Activated T-cell treated with anti-CD3 and anti-CD28 coated beads, Interleukin-2, amount 50 U/mL, for 24 hours (primary cell): ENCODE measurements at regions not wholly inside any gene's neighbourhood (a gene's known extent, or its start where the extent isn't known, plus 50 kb on each side); places are given as distances from the start of the nearest gene placed in this dataset.
"Not testable (repeated sequence)": the region's sequence is repeated elsewhere in the genome, so short reads cannot be mapped to it uniquely, and the experiment has no call there.

Experiments used
- DNase-seq: peaks from one replicate; pipeline ENCODE4 v3.0.0-alpha.2; 2020
- H3K27ac Mint-ChIP-seq: 2 replicates; pipeline ENCODE4 v1.8.0; 2020; ENCODE audit warnings: mild to moderate bottlenecking, mixed read lengths
- H3K27me3 Mint-ChIP-seq: 2 replicates; pipeline ENCODE4 v1.8.0; 2020; ENCODE audit warnings: mixed read lengths
- H3K36me3 Mint-ChIP-seq: 2 replicates; pipeline ENCODE4 v1.8.0; 2020; ENCODE audit warnings: low read depth, mixed read lengths
- H3K4me1 Mint-ChIP-seq: 2 replicates; pipeline ENCODE4 v1.8.0; 2020; ENCODE audit warnings: low read depth, mixed read lengths
- H3K4me3 Mint-ChIP-seq: 2 replicates; pipeline ENCODE4 v1.8.0; 2020; ENCODE audit warnings: mild to moderate bottlenecking, moderate library complexity, mixed read lengths
- H3K9me3 Mint-ChIP-seq: 2 replicates; pipeline ENCODE4 v1.8.0; 2020; ENCODE audit warnings: mixed read lengths

DNA sequence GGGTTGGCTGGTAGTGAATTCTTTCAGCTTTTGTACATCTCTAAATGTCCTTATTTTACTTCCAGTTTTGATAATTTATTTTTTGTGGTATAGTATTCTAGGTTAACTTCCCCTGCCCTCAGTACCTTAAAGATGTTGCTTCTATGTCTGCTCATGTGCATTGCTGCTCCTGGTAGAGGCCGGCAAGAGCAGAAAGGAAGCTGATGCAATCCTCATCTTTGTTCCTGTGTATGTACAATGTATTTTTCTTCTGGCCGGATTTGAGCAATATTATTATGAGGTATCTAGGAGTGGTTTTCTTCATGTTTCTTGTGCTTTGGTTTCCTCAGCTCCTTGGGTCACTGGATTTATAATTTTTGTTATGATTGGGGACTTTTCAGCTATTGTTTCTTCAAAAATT, 308.7 kb downstream of the FAM72C start:
- H3K9me3 Mint-ChIP-seq, H3K27ac Mint-ChIP-seq, H3K36me3 Mint-ChIP-seq, DNase-seq, H3K4me3 Mint-ChIP-seq: not testable (repeated sequence)
- H3K27me3 Mint-ChIP-seq, result peaks cover 91% of the 10 kb centered on the region
- peaks cover 11% of the 10 kb centered on the region for H3K4me1 Mint-ChIP-seq

- Mint-ChIP-seq H3K4me1 (peaks cover 11% of the 10 kb centered on the region), H3K27me3 (peaks cover 91% of the 10 kb centered on the region), H3K4me3 (peak overlapping the region; percentile 33), H3K36me3 (no peaks in the 10 kb centered on the region), H3K9me3 (peaks cover under 1% of the 10 kb centered on the region), H3K27ac (no peak overlapping the region)
- DNase-seq, result no peak
Observed at GRCh38 chr1:143661418-143662101, 310.2 kb downstream of the FAM72C start.

GRCh38 chr1:143660354-143660941, 311.3 kb downstream of the FAM72C start:
- no peaks in the 10 kb centered on the region for H3K36me3 Mint-ChIP-seq
- H3K27ac Mint-ChIP-seq, result no peak overlapping the region
- peaks cover 6% of the 10 kb centered on the region for H3K9me3 Mint-ChIP-seq
- peaks cover 90% of the 10 kb centered on the region for H3K27me3 Mint-ChIP-seq
- H3K4me1 Mint-ChIP-seq, result peaks cover 11% of the 10 kb centered on the region
- DNase-seq, result no peak
- no peak overlapping the region for H3K4me3 Mint-ChIP-seq

GRCh38 chr1:143653429-143653802, 318.4 kb downstream of the FAM72C start:
- H3K36me3 Mint-ChIP-seq, result no peaks in the 10 kb centered on the region
- no peak for DNase-seq
- H3K27ac Mint-ChIP-seq, result no peak overlapping the region
- H3K4me3 Mint-ChIP-seq, result no peak overlapping the region
- peaks cover 7% of the 10 kb centered on the region for H3K9me3 Mint-ChIP-seq
- peaks cover 93% of the 10 kb centered on the region for H3K27me3 Mint-ChIP-seq
- no peaks in the 10 kb centered on the region for H3K4me1 Mint-ChIP-seq

GRCh38 chr1:143652744-143653428, 318.9 kb downstream of the FAM72C start:
- H3K36me3 Mint-ChIP-seq, result no peaks in the 10 kb centered on the region
- no peak overlapping the region for H3K27ac Mint-ChIP-seq
- peaks cover 93% of the 10 kb centered on the region for H3K27me3 Mint-ChIP-seq
- H3K4me1 Mint-ChIP-seq, result no peaks in the 10 kb centered on the region
- H3K4me3 Mint-ChIP-seq, result no peak overlapping the region
- DNase-seq, result no peak
- peaks cover 10% of the 10 kb centered on the region for H3K9me3 Mint-ChIP-seq

GRCh38 chr1:143652187-143652586, 319.6 kb downstream of the FAM72C start:
- Mint-ChIP-seq H3K4me1 (no peaks in the 10 kb centered on the region), H3K27ac (no peak overlapping the region), H3K27me3 (peaks cover 93% of the 10 kb centered on the region), H3K36me3 (no peaks in the 10 kb centered on the region), H3K4me3 (no peak overlapping the region), H3K9me3 (peaks cover 10% of the 10 kb centered on the region)
- DNase-seq, result no peak

- H3K4me3 Mint-ChIP-seq, result no peak overlapping the region
- DNase-seq, result no peak
- no peaks in the 10 kb centered on the region for H3K36me3 Mint-ChIP-seq
- peaks cover 93% of the 10 kb centered on the region for H3K27me3 Mint-ChIP-seq
- H3K9me3 Mint-ChIP-seq, result peaks cover 8% of the 10 kb centered on the region
- no peak overlapping the region for H3K27ac Mint-ChIP-seq
- no peaks in the 10 kb centered on the region for H3K4me1 Mint-ChIP-seq
Observed at GRCh38 chr1:143651350-143651992, 320.3 kb downstream of the FAM72C start.

DNA sequence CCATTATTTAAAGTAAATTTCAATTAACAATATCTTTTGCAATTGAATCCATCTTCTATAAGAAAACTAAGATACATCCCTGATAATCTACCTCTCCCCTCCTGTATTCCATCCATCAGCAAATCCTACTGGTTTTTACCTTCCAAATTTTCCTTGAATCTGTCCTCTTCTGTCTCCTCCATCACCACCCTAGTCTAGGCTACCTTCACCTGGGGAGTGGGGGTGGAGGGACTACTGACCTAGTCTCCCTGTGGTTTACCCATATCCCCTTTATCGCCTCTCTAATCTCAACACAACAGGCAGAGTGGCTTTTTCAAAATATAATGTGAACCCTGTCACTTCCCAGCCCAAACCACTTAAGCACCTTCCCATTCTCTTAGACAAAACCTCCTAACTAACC, 327.8 kb downstream of the FAM72C start:
- H3K4me1 Mint-ChIP-seq, DNase-seq, H3K36me3 Mint-ChIP-seq, H3K4me3 Mint-ChIP-seq, H3K9me3 Mint-ChIP-seq, H3K27ac Mint-ChIP-seq: not testable (repeated sequence)
- H3K27me3 Mint-ChIP-seq, result peaks cover 74% of the 10 kb centered on the region

- peaks cover 69% of the 10 kb centered on the region for H3K27me3 Mint-ChIP-seq
- no peaks in the 10 kb centered on the region for H3K4me1 Mint-ChIP-seq
- H3K27ac Mint-ChIP-seq, result no peak overlapping the region
- no peak overlapping the region for H3K4me3 Mint-ChIP-seq
- H3K9me3 Mint-ChIP-seq, result peaks cover 2% of the 10 kb centered on the region
- DNase-seq, result no peak
- H3K36me3 Mint-ChIP-seq, result no peaks in the 10 kb centered on the region
Observed at GRCh38 chr1:143643148-143643885, 328.5 kb downstream of the FAM72C start.

DNA sequence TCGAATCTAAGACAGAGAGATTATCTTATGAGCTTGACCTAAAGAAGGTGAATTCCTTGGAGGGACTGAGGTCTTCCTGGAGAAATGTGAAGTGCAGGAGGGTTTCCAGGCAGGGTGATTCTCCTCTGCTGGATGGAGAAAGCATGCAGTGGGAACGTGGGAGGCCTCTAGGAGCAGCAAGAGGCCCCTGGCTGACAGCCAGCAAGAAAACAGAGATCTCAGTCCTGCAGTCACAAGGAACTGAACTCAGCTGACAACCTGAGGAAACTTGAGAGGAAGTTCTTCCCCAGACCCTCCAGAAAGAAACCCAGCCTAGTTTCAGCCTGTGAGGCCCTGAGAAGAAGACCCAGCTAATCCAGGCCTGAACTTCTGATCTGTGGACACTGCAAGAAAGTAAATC, 345.9 kb downstream of the FAM72C start:
- H3K27me3 Mint-ChIP-seq, result peaks cover 31% of the 10 kb centered on the region
- H3K9me3 Mint-ChIP-seq, result no peaks in the 10 kb centered on the region
- H3K27ac Mint-ChIP-seq, result no peak overlapping the region
- no peak for DNase-seq
- no peaks in the 10 kb centered on the region for H3K4me1 Mint-ChIP-seq
- H3K36me3 Mint-ChIP-seq, result no peaks in the 10 kb centered on the region
- H3K4me3 Mint-ChIP-seq, result no peak overlapping the region

DNA sequence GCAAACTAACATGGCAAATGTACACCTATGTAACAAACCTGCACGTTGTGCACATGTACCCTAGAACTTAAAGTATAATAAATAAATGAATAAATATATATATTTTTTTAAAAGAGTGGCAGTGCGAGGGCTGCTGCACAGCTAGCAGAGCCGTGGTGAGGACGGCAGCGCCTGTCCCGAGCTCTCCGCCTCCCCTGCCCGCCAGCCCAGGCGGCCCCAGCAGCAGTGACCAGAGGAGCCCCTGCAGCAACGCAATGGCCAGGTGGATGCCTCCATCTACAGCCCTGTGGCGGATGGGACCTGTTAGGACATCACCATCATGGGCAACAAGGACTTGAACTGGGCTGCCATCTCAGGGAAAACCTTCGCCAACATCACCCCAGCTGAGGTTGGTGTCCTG, 351.9 kb downstream of the FAM72C start:
- no peak overlapping the region for H3K4me3 Mint-ChIP-seq
- no peaks in the 10 kb centered on the region for H3K9me3 Mint-ChIP-seq
- H3K27ac Mint-ChIP-seq, result no peak overlapping the region
- H3K36me3 Mint-ChIP-seq, result no peaks in the 10 kb centered on the region
- DNase-seq, result no peak
- no peaks in the 10 kb centered on the region for H3K4me1 Mint-ChIP-seq
- peaks cover 25% of the 10 kb centered on the region for H3K27me3 Mint-ChIP-seq

DNA sequence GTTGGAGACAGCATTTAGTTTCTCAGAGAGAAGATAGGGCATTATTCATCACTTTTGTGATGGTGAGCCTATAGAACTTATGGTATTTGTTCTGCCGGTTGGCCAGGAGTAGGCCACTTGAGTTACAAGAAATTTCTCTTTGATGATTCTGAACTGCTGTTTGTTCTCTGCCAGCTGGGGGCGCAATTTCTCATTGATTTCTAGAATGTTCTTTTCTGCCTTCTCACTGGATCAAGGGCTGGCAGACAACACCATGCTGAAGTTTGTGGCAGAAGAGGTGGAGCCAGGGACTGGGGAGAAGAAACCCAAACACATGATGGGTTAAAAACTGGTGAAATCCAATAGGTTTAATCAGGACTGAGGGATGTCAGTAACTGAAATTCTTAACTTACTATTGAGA, 360.6 kb downstream of the FAM72C start:
- Mint-ChIP-seq H3K4me3 (no peak overlapping the region), H3K9me3 (no peaks in the 10 kb centered on the region), H3K27ac (no peak overlapping the region), H3K4me1 (no peaks in the 10 kb centered on the region), H3K36me3 (no peaks in the 10 kb centered on the region), H3K27me3 (peaks cover 3% of the 10 kb centered on the region)
- DNase-seq, result no peak

DNA sequence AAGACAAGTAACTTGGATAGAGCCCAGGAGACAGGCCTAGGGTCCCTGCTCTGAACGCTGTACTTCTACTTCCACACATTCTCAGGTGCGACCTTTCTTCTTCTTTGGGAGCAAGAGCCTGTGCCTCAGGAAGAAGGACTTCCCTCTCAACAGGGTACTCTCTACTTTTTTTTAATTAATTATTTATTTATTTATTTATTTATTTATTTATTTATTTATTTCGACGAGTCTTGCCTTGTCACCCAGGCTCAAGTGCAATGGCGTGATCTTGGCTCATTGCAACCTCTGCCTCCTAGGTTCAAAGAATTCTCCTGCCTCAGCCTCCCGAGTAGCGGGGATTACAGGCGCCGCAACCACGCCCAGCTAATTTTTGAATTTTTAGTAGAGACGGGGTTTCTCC, 361.6 kb downstream of the FAM72C start:
- Mint-ChIP-seq H3K4me1 (no peaks in the 10 kb centered on the region), H3K4me3 (no peak overlapping the region), H3K27ac (no peak overlapping the region), H3K27me3 (peaks cover 3% of the 10 kb centered on the region), H3K36me3 (no peaks in the 10 kb centered on the region), H3K9me3 (no peaks in the 10 kb centered on the region)
- DNase-seq, result no peak

- Mint-ChIP-seq H3K9me3 (no peaks in the 10 kb centered on the region), H3K27me3 (peaks cover 9% of the 10 kb centered on the region), H3K36me3 (no peaks in the 10 kb centered on the region), H3K27ac (no peak overlapping the region), H3K4me3 (no peak overlapping the region), H3K4me1 (no peaks in the 10 kb centered on the region)
- no peak for DNase-seq
Observed at GRCh38 chr1:143604887-143605286, 366.9 kb downstream of the FAM72C start.
